PC-3 (cell line): ENCODE measurements at regions not wholly inside any gene's neighbourhood (a gene's known extent, or its start where the extent isn't known, plus 50 kb on each side); places are given as distances from the start of the nearest gene placed in this dataset.
A peak's percentile ranks its signal among the peaks of the same experiment; 100 is the strongest.
"Not testable (repeated sequence)": the region's sequence is repeated elsewhere in the genome, so short reads cannot be mapped to it uniquely, and the experiment has no call there.

Experiments used
- ATAC-seq: fragments of 200-7000 bp; cut with Tn5 transposase; 2 replicates; pipeline ENCODE4 v1.9.1; 2020; ENCODE audit warnings: mild to moderate bottlenecking, moderate library complexity
- BruUV-seq: library from RNA; stranded (reverse); fragments of 400-500 nt; replicated peaks from 2 replicates; lab custom pipeline; 2021; lab: Mats Ljungman, UMichigan
- CTCF ChIA-PET: fragments of 300-600 bp; sonication (Branson Sonifier 250); formaldehyde crosslinking; loops from one replicate; lab custom pipeline; 2022; ENCODE audit warnings: antibody characterized with exemption; lab: Charles Lee
- POLR2A ChIA-PET: fragments of 300-600 bp; sonication (Branson Sonifier 250); formaldehyde crosslinking; loops from one replicate; lab custom pipeline; 2022; ENCODE audit warnings: antibody characterized with exemption; ENCODE audit not compliant: unreplicated experiment; lab: Charles Lee
- DNase-seq: peaks from one replicate; pipeline ENCODE4 v3.0.0-alpha.2; 2015
- H2AFZ ChIP-seq: fragments of 300-600 bp; sonication (generic); 2 replicates; pipeline ENCODE4 v1.6.0; 2016; ENCODE audit warnings: antibody characterized with exemption, low read length
- H3F3A ChIP-seq: fragments of 300-600 bp; sonication (generic); one replicate; pipeline ENCODE4 v1.6.0; 2017; ENCODE audit warnings: antibody characterized with exemption, low read length, control low read depth, mild to moderate bottlenecking; ENCODE audit not compliant: unreplicated experiment
- H3K27ac ChIP-seq: fragments of 300-600 bp; sonication (generic); 2 replicates; pipeline ENCODE4 v1.5.1; 2016; ENCODE audit warnings: mild to moderate bottlenecking, low read length
- H3K27me3 ChIP-seq: fragments of 300-600 bp; sonication (generic); 2 replicates; pipeline ENCODE4 v1.6.1; 2016; ENCODE audit warnings: low read length, mixed read lengths
- H3K36me3 ChIP-seq: fragments of 300-600 bp; sonication (generic); 2 replicates; pipeline ENCODE4 v1.6.1; 2016; ENCODE audit warnings: low read depth, mixed run types, low read length, mixed read lengths
- H3K4me1 ChIP-seq: fragments of 300-600 bp; sonication (generic); 2 replicates; pipeline ENCODE4 v1.5.1; 2016; ENCODE audit warnings: low read length; ENCODE audit not compliant: insufficient read depth
- H3K4me2 ChIP-seq: fragments of 300-600 bp; sonication (generic); 2 replicates; pipeline ENCODE4 v1.6.0; 2016; ENCODE audit warnings: low read length
- H3K4me3 ChIP-seq: fragments of 300-600 bp; sonication (generic); 2 replicates; pipeline ENCODE4 v1.5.1; 2016; ENCODE audit warnings: mild to moderate bottlenecking, low read length, mixed read lengths
- H3K79me2 ChIP-seq: fragments of 300-600 bp; sonication (generic); 2 replicates; pipeline ENCODE4 v1.6.1; 2017; ENCODE audit warnings: low read length, mixed read lengths
- H3K9ac ChIP-seq: fragments of 300-600 bp; sonication (generic); 2 replicates; pipeline ENCODE4 v1.6.0; 2016; ENCODE audit warnings: mild to moderate bottlenecking, low read length
- H3K9me2 ChIP-seq: fragments of 300-600 bp; sonication (generic); replicated peaks from 2 replicates; pipeline ENCODE4 v1.6.1; 2016; ENCODE audit warnings: mixed run types, low read length, mixed read lengths
- H3K9me3 ChIP-seq: fragments of 300-600 bp; sonication (generic); 2 replicates; pipeline ENCODE4 v1.6.1; 2016; ENCODE audit warnings: low read length, mixed read lengths
- H4K20me1 ChIP-seq: fragments of 300-600 bp; sonication (generic); 2 replicates; pipeline ENCODE4 v1.6.1; 2016; ENCODE audit warnings: low read length, mixed read lengths
- EZH2 ChIP-seq: fragments of 300-600 bp; sonication (generic); IDR thresholded peaks from one replicate; pipeline ENCODE4 v1.6.1; 2017; ENCODE audit warnings: antibody characterized with exemption, mild to moderate bottlenecking, low read length; ENCODE audit not compliant: unreplicated experiment
- EZH2phosphoT487 ChIP-seq: fragments of 300-600 bp; sonication (generic); IDR thresholded peaks from 2 replicates; pipeline ENCODE4 v1.6.1; 2018; ENCODE audit warnings: mild to moderate bottlenecking, antibody characterized with exemption, low read length, borderline replicate concordance
- intact Hi-C: fragments of 100-400 bp; cut with micrococcal nuclease; formaldehyde crosslinking; loops from 2 replicates; pipeline ENCODE4 v1.9.0; 2023
- TF ChIP-seq, protein P1 (sequence below): fragments of 300-600 bp; sonication (generic); conservative IDR thresholded peaks from 2 replicates; pipeline ENCODE4 v1.5.1; 2017; ENCODE audit warnings: antibody characterized with exemption, low read depth, mild to moderate bottlenecking, low read length

DNA sequence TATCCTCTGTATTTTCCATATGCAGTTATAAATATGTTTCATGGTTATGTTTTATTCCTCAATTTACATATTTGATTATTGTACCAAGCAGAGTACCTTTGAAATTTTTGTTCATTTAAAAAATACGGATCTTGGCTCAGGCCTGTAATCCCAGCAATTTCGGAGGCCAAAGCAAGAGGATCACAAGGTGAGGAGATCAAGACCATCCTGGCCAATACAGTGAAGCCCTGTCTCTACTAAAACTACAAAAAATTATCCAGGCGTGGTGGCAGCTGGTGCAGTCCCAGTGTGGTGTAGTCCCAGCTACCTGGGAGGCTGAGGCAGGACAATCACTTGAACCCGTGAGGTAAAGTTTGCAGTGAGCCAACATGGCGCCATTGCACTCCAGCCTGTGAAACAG is 251.2 kb upstream of the TPTE start:
- H3K27ac ChIP-seq, H3K4me1 ChIP-seq, BruUV-seq, ATAC-seq, H3K9me2 ChIP-seq, H3K4me3 ChIP-seq, H3K9ac ChIP-seq, CTCF ChIA-PET, H3K27me3 ChIP-seq, H3K9me3 ChIP-seq, H3K4me2 ChIP-seq, H3F3A ChIP-seq, intact Hi-C loops, H4K20me1 ChIP-seq, H2AFZ ChIP-seq, H3K36me3 ChIP-seq, H3K79me2 ChIP-seq, POLR2A ChIA-PET: not testable (repeated sequence)
- peak; percentile 2 for DNase-seq

DNA sequence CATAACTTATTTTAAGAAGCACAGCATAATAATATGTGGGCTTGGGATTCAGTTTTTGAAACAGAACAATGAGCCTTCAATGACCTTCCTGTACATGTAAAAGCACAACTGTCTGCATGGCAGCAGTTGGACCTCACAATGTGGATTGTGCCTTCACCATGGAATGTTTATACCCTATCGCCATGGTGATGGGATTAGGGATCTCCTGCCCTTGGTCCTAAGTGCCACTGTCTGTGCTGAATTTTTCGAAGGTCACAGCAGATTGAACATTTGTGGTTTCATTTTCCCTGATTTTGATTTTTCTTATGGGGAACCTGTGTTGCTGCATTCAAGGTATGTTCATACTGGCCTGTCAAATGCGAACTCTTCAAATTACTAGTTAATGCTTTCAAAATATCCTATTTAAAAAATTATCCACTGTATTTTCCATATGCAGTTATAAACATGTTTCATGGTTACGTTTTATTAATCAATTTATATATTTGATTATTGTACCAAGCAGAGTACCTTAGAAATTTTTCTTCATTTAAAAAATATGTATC is 249.6 kb upstream of the TPTE start:
- H3F3A ChIP-seq, H3K27ac ChIP-seq, H2AFZ ChIP-seq, ATAC-seq, H3K9me2 ChIP-seq, H3K79me2 ChIP-seq, H3K4me1 ChIP-seq, POLR2A ChIA-PET, H3K4me2 ChIP-seq, intact Hi-C loops, H3K9ac ChIP-seq, H3K9me3 ChIP-seq, CTCF ChIA-PET, H3K4me3 ChIP-seq, BruUV-seq, H3K27me3 ChIP-seq, H3K36me3 ChIP-seq, H4K20me1 ChIP-seq: not testable (repeated sequence)
- DNase-seq = peak; percentile 1

DNA sequence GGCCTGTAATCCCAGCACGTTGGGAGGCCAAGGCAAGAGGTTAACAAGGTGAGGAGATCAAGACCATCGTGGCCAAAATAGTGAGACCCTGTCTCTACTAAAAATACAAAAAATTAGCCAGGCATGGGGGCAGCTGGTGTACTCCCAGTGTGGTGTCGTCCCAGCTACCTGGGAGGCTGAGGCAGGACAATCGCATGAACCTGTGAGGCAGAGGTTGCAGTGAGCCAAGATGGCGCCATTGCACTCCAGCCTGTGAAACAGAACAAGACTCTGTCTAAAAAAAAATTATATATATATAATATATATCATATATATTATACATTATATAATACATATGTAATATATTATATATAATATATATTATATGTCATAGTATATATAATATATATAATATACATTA is 249.2 kb upstream of the TPTE start:
- ChIA-PET CTCF (no interaction called here), POLR2A (no interaction called here)

DNA sequence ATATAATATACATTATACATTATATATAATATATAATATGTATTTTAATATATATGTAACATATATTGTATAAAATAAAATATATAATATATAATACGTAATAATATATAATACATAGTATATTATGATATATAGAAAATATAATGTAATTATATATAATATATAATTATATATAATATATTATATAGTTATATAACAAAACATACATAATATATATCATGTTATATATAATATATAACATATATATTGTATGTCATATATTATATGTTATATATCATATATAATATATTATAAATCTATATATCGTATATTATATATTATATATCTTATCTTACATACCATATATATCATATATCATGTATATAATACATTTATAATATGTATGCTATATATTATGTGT is 248.2 kb upstream of the TPTE start:
- no peak overlapping the region for H3K4me3 ChIP-seq
- POLR2A ChIA-PET = no interaction called here
- H3K36me3 ChIP-seq = no peaks in the 10 kb centered on the region
- intact Hi-C loops = no loop called here
- no peak for DNase-seq
- no peaks in the 10 kb centered on the region for H3F3A ChIP-seq
- H3K27me3 ChIP-seq = no peaks in the 10 kb centered on the region
- no peak overlapping the region for H2AFZ ChIP-seq
- H3K9me2 ChIP-seq = no peaks in the 10 kb centered on the region
- TF ChIP-seq EZH2 (no peak), EZH2phosphoT487 (no peak)
- TF ChIP-seq, protein P1, sequence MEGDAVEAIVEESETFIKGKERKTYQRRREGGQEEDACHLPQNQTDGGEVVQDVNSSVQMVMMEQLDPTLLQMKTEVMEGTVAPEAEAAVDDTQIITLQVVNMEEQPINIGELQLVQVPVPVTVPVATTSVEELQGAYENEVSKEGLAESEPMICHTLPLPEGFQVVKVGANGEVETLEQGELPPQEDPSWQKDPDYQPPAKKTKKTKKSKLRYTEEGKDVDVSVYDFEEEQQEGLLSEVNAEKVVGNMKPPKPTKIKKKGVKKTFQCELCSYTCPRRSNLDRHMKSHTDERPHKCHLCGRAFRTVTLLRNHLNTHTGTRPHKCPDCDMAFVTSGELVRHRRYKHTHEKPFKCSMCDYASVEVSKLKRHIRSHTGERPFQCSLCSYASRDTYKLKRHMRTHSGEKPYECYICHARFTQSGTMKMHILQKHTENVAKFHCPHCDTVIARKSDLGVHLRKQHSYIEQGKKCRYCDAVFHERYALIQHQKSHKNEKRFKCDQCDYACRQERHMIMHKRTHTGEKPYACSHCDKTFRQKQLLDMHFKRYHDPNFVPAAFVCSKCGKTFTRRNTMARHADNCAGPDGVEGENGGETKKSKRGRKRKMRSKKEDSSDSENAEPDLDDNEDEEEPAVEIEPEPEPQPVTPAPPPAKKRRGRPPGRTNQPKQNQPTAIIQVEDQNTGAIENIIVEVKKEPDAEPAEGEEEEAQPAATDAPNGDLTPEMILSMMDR = no peak
- H3K9ac ChIP-seq = no peak overlapping the region
- no peak overlapping the region for H3K27ac ChIP-seq
- no peak overlapping the region for H3K4me2 ChIP-seq
- no peaks in the 10 kb centered on the region for H3K4me1 ChIP-seq
- H4K20me1 ChIP-seq = no peaks in the 10 kb centered on the region
- no peak for ATAC-seq
- no peaks in the 10 kb centered on the region for H3K79me2 ChIP-seq
- 0 out of 2 replicates have a peak, but pooled peaks cover 6% of the 10 kb centered on the region for H3K9me3 ChIP-seq
- CTCF ChIA-PET = no interaction called here
- BruUV-seq = no TSS peak

More for the DNA sequence above, 249.2 kb upstream of the TPTE start:
- ATAC-seq (no peak), DNase-seq (no peak)
- H3F3A ChIP-seq = no peaks in the 10 kb centered on the region
- H3K9ac ChIP-seq = no peak overlapping the region
- H3K4me2 ChIP-seq = no peak overlapping the region
- H3K36me3 ChIP-seq = no peaks in the 10 kb centered on the region
- BruUV-seq = no TSS peak
- H3K4me3 ChIP-seq = no peak overlapping the region
- no peak overlapping the region for H2AFZ ChIP-seq
- intact Hi-C loops = no loop called here
- no peaks in the 10 kb centered on the region for H3K4me1 ChIP-seq
- H3K27me3 ChIP-seq = no peaks in the 10 kb centered on the region
- no peaks in the 10 kb centered on the region for H3K79me2 ChIP-seq
- no peak for TF ChIP-seq EZH2phosphoT487
- no peak for TF ChIP-seq EZH2
- 0 out of 2 replicates have a peak, but pooled peaks cover 6% of the 10 kb centered on the region for H3K9me3 ChIP-seq
- H3K27ac ChIP-seq = no peak overlapping the region
- no peaks in the 10 kb centered on the region for H3K9me2 ChIP-seq
- H4K20me1 ChIP-seq = no peaks in the 10 kb centered on the region

DNA sequence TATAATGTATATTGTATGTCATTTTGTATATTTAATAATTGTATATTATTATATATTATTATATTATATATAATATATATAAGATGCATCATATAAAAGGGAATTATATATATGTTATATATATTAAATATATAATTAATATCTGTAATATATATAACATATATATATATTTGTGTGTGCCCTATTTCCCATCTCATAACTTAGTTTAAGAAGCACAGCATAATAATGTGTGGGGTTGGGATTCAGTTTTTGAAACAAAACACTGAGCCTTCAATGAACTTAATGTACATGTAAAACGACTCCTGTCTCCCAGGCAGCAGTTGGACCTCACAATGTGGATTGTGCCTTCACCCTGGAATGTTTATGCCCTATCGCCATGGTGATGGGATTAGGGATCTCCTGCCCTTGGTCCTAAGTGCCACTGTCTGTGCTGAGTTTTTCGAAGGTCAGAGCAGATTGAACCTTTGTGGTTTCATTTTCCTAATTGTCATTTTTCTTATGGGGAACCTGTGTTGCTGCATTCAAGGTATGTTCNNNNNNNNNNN is 247.5 kb upstream of the TPTE start:
- H3K9ac ChIP-seq, H3K27ac ChIP-seq, H3K36me3 ChIP-seq, H3F3A ChIP-seq, BruUV-seq, H3K4me1 ChIP-seq, H3K9me2 ChIP-seq, H3K9me3 ChIP-seq, H3K27me3 ChIP-seq, intact Hi-C loops, ATAC-seq, H3K4me2 ChIP-seq, POLR2A ChIA-PET, H4K20me1 ChIP-seq, H2AFZ ChIP-seq, H3K4me3 ChIP-seq, CTCF ChIA-PET, H3K79me2 ChIP-seq: not testable (repeated sequence)
- DNase-seq = peak; percentile 1
